SK-N-SH (cell line): ENCODE measurements at regions not wholly inside any gene's neighbourhood (a gene's known extent, or its start where the extent isn't known, plus 50 kb on each side); places are given as distances from the start of the nearest gene placed in this dataset.
A peak's percentile ranks its signal among the peaks of the same experiment; 100 is the strongest.

ENCODE experiments used
- CTCF ChIA-PET: fragments of 300-600, 350-600 bp; formaldehyde crosslinking; extraction: SDS; loops from one replicate; lab custom pipeline; 2021; lab: Yijun Ruan, JAX
- POLR2A ChIA-PET: fragments of 350-600 bp; sonication (Branson Sonifier 250); formaldehyde crosslinking; extraction: SDS; loops from one replicate; lab custom pipeline; 2020; ENCODE audit warnings: antibody characterized with exemption, inconsistent platforms; lab: Yijun Ruan, JAX
- DNase-seq: peaks from one replicate; pipeline ENCODE4 v3.0.0; 2012
- H2AFZ ChIP-seq: fragments of 200-600 bp; sonication (generic); 2 replicates; pipeline ENCODE4 v1.8.1; 2016; ENCODE audit warnings: antibody characterized with exemption, mild to moderate bottlenecking, low read depth
- H3F3A ChIP-seq: fragments of 200-600 bp; sonication (generic); replicated peaks from 2 replicates; pipeline ENCODE3; 2016; ENCODE audit warnings: antibody characterized with exemption, mild to moderate bottlenecking; ENCODE audit not compliant: insufficient read depth
- H3K27ac ChIP-seq, 2 experiments: fragments of 200-500 bp in 1 of 2; fragments of 200-600 bp in 1 of 2; sonication (Bioruptor generic) in 1 of 2; sonication (generic), shearing (Covaris generic) in 1 of 2; 2 replicates each; pipeline versions ENCODE4 v1.5.1 to v1.6.1; 2014 to 2016; ENCODE audit warnings: low read depth in 2 of 2, inconsistent platforms in 1 of 2, low read length in 1 of 2, mild to moderate bottlenecking in 1 of 2, mixed read lengths in 1 of 2
- H3K27me3 ChIP-seq: fragments of 200-600 bp; sonication (generic), shearing (Covaris generic); 2 replicates; pipeline ENCODE4 v1.6.1; 2016; ENCODE audit warnings: mixed run types; ENCODE audit not compliant: insufficient read depth
- H3K36me3 ChIP-seq, 2 experiments: fragments of 200-500 bp in 1 of 2; fragments of 200-600 bp in 1 of 2; sonication (Bioruptor generic) in 1 of 2; sonication (generic) in 1 of 2; replicated peaks in 1 of 2; 2 replicates each; pipeline versions ENCODE3 to v1.5.1; 2014 to 2016; ENCODE audit warnings: low read length in 1 of 2, mild to moderate bottlenecking in 1 of 2; ENCODE audit not compliant: insufficient read depth in 2 of 2, control insufficient read depth in 1 of 2
- H3K4me1 ChIP-seq, 2 experiments: fragments of 200-500 bp in 1 of 2; fragments of 200-600 bp in 1 of 2; sonication (Bioruptor generic) in 1 of 2; sonication (generic), shearing (Covaris generic) in 1 of 2; 2 replicates each; pipeline versions ENCODE4 v1.5.1 to v1.6.1; 2014 to 2016; ENCODE audit warnings: low read depth in 1 of 2, low read length in 1 of 2, mixed run types in 1 of 2; ENCODE audit not compliant: insufficient read depth in 2 of 2, control insufficient read depth in 1 of 2
- H3K4me2 ChIP-seq: fragments of 200-600 bp; sonication (generic), shearing (Covaris generic); 2 replicates; pipeline ENCODE4 v1.6.1; 2017; ENCODE audit warnings: mixed run types
- H3K4me3 ChIP-seq, 2 experiments: fragments of 200-500 bp in 1 of 2; fragments of 200-600 bp in 1 of 2; sonication (Bioruptor generic) in 1 of 2; sonication (generic), shearing (Covaris generic) in 1 of 2; 2 replicates each; pipeline versions ENCODE4 v1.5.1 to v1.8.1; 2014 to 2016; ENCODE audit warnings: low read depth in 2 of 2, inconsistent platforms in 1 of 2, low read length in 1 of 2, mild to moderate bottlenecking in 1 of 2, mixed read lengths in 1 of 2, moderate library complexity in 1 of 2
- H3K79me2 ChIP-seq: fragments of 200-600 bp; sonication (generic); 2 replicates; pipeline ENCODE4 v1.8.1; 2017; ENCODE audit warnings: mild to moderate bottlenecking; ENCODE audit not compliant: insufficient read depth
- H3K9ac ChIP-seq: fragments of 200-600 bp; sonication (generic); 2 replicates; pipeline ENCODE4 v1.6.1; 2017; ENCODE audit warnings: mixed run types
- H3K9me2 ChIP-seq: fragments of 200-600 bp; sonication (generic); 2 replicates; pipeline ENCODE4 v1.6.1; 2017; ENCODE audit warnings: mixed run types
- H3K9me3 ChIP-seq: fragments of 200-600 bp; sonication (generic); 2 replicates; pipeline ENCODE4 v1.6.1; 2017; ENCODE audit warnings: mixed run types, mild to moderate bottlenecking, moderate library complexity
- H4K20me1 ChIP-seq: fragments of 200-600 bp; sonication (generic); 2 replicates; pipeline ENCODE4 v1.6.1; 2017; ENCODE audit warnings: mild to moderate bottlenecking, mixed run types; ENCODE audit not compliant: insufficient read depth
- ELF1 ChIP-seq: IDR thresholded peaks from 2 replicates; pipeline ENCODE4 v1.4.0; 2012
- EZH2phosphoT487 ChIP-seq: fragments of 200-600 bp; sonication (generic); IDR thresholded peaks from 2 replicates; pipeline ENCODE4 v1.6.1; 2017; ENCODE audit warnings: low read depth, mixed run types, mild to moderate bottlenecking, antibody characterized with exemption, moderate library complexity, borderline replicate concordance
- FOSL2 ChIP-seq: IDR thresholded peaks from 2 replicates; pipeline ENCODE4 v1.4.0; 2012; ENCODE audit warnings: low read depth, mild to moderate bottlenecking, moderate library complexity, borderline replicate concordance
- FOXJ3 ChIP-seq: sonication (generic); formaldehyde crosslinking; IDR thresholded peaks from 2 replicates; pipeline ENCODE4 v1.5.1; 2020; ENCODE audit warnings: mild to moderate bottlenecking, missing genetic modification reagents
- FOXM1 ChIP-seq: IDR thresholded peaks from 2 replicates; pipeline ENCODE4 v1.4.0; 2012; ENCODE audit warnings: low read depth, mild to moderate bottlenecking
- GABPA ChIP-seq: IDR thresholded peaks from 2 replicates; pipeline ENCODE4 v1.4.0; 2012; ENCODE audit warnings: low read depth, mild to moderate bottlenecking
- IRF3 ChIP-seq: fragments of 150-350 bp; IDR thresholded peaks from 2 replicates; pipeline ENCODE4 v1.6.1; 2016; ENCODE audit warnings: mild to moderate bottlenecking, low read depth, low read length
- JUND ChIP-seq: IDR thresholded peaks from 2 replicates; pipeline ENCODE4 v1.4.0; 2012
- MAX ChIP-seq: IDR thresholded peaks from 2 replicates; pipeline ENCODE4 v1.4.0; 2012; ENCODE audit warnings: low read depth
- MEF2A ChIP-seq: IDR thresholded peaks from 2 replicates; pipeline ENCODE4 v1.4.0; 2012; ENCODE audit warnings: low read depth, borderline replicate concordance
- NFIC ChIP-seq: IDR thresholded peaks from 2 replicates; pipeline ENCODE4 v1.4.0; 2012; ENCODE audit warnings: borderline replicate concordance
- PBX3 ChIP-seq: IDR thresholded peaks from 2 replicates; pipeline ENCODE4; 2012
- RCOR1 ChIP-seq: fragments of 150-350 bp; IDR thresholded peaks from 2 replicates; pipeline ENCODE4 v1.6.1; 2017; ENCODE audit warnings: antibody characterized with exemption, low read length
- RFX5 ChIP-seq: IDR thresholded peaks from 2 replicates; pipeline ENCODE4 v1.6.1; 2012; ENCODE audit warnings: mild to moderate bottlenecking, improper control_type of control experiment, low read length
- RXRA ChIP-seq: IDR thresholded peaks from 2 replicates; pipeline ENCODE4 v1.4.0; 2012; ENCODE audit warnings: low read depth, mild to moderate bottlenecking, borderline replicate concordance
- SMC3 ChIP-seq: IDR thresholded peaks from 2 replicates; pipeline ENCODE4 v1.6.1; 2012; ENCODE audit warnings: low read depth, low read length, improper control_type of control experiment
- TAF1 ChIP-seq: IDR thresholded peaks from 2 replicates; pipeline ENCODE4 v1.6.1; 2012; ENCODE audit warnings: low read depth, mild to moderate bottlenecking, low read length, moderate library complexity, borderline replicate concordance
- TCF12 ChIP-seq: IDR thresholded peaks from 2 replicates; pipeline ENCODE4 v1.4.0; 2012
- USF1 ChIP-seq: IDR thresholded peaks from 2 replicates; pipeline ENCODE4 v1.4.0; 2012; ENCODE audit warnings: low read depth, borderline replicate concordance
- YY1 ChIP-seq: IDR thresholded peaks from 2 replicates; pipeline ENCODE4 v1.4.0; 2012; ENCODE audit warnings: low read depth, mild to moderate bottlenecking
- WGBS: methylation state at CpG from one replicate; pipeline ENCODE4 v1.1.6; 2017; ENCODE audit warnings: low lambda C conversion rate; 5-methylcytosine and 5-hydroxymethylcytosine counted together

GRCh38 chr5:82334085-82334692, 56.0 kb upstream of the RPS23 start:
- Histone ChIP-seq H3K27ac (peak overlapping the region; percentile 95 to 100), H3K4me1 (peaks cover 20 to 37% of the 10 kb centered on the region in 2 experiments), H3F3A (peaks cover 42% of the 10 kb centered on the region), H3K79me2 (no peaks in the 10 kb centered on the region), H3K4me2 (peak overlapping the region; percentile 51; the same call in 1 of the 2 replicates), H4K20me1 (no peaks in the 10 kb centered on the region), H3K9ac (peak overlapping the region; percentile 79), H3K36me3 (no peaks in the 10 kb centered on the region), H3K9me3 (no peaks in the 10 kb centered on the region), H3K9me2 (no peaks in the 10 kb centered on the region), H3K27me3 (no peaks in the 10 kb centered on the region), H2AFZ (no peak overlapping the region), H3K4me3 (no peak overlapping the region)
- ChIA-PET CTCF (interaction anchor here (1.3 to 5.7 kb wide), 3 partner anchors 12 to 22 kb away, joined by 3 to 39 read pairs (median 10); no protein-coding TSS in a partner anchor), POLR2A (no interaction called here)
- peak; percentile 16; the same call in 1 of the 2 replicates for TF ChIP-seq NFIC
- no peak for TF ChIP-seq MAX
- no peak for TF ChIP-seq TAF1
- TF ChIP-seq MEF2A, result no peak
- no peak for TF ChIP-seq FOXM1
- TF ChIP-seq JUND, result no peak
- 74% methylated on average over 5 of the region's 5 CpGs for WGBS
- no peak for DNase-seq

- POLR2A ChIA-PET, result no interaction called here
- Histone ChIP-seq H3K27ac (peak overlapping the region; percentile 95 to 100), H3K4me2 (no peak overlapping the region; the same call in 1 of the 2 replicates), H4K20me1 (no peaks in the 10 kb centered on the region), H3K9me2 (no peaks in the 10 kb centered on the region), H3K4me3 (no peak overlapping the region), H3K27me3 (no peaks in the 10 kb centered on the region), H3F3A (peaks cover 42% of the 10 kb centered on the region), H3K9me3 (no peaks in the 10 kb centered on the region), H3K36me3 (no peaks in the 10 kb centered on the region), H2AFZ (peak overlapping the region; percentile 69), H3K4me1 (peaks cover 20 to 37% of the 10 kb centered on the region in 2 experiments), H3K79me2 (no peaks in the 10 kb centered on the region), H3K9ac (peak overlapping the region; percentile 79; the same call in 1 of the 2 replicates)
- 8% methylated on average over 2 of the region's 2 CpGs for WGBS
- no peak for DNase-seq
- CTCF ChIA-PET, result interaction anchor here (0.5 to 5.7 kb wide), 6 partner anchors 8 to 1227 kb away, joined by 3 to 39 read pairs (median 5); no protein-coding TSS in a partner anchor
- TF ChIP-seq TAF1 (no peak), FOSL2 (peak; percentile 62; the same call in 1 of the 2 replicates), RCOR1 (no peak), RXRA (no peak; the same call in 1 of the 2 replicates), SMC3 (no peak), RFX5 (no peak), TCF12 (peak; percentile 97), IRF3 (no peak), FOXJ3 (CRISPR knock-in tag) (no peak), YY1 (no peak), USF1 (0 out of 2 replicates have a peak, but pooled peaks have one; percentile 28), GABPA (no peak), EZH2phosphoT487 (no peak), JUND (peak; percentile 80), NFIC (peak; percentile 36; the same call in 1 of the 2 replicates), ELF1 (no peak), MAX (peak; percentile 57; the same call in 1 of the 2 replicates), PBX3 (peak; percentile 96)
These were observed 54.9 kb upstream of the RPS23 start for GRCh38 chr5:82332886-82333615.
